ENCODE measurements at regions not wholly inside any gene's neighbourhood (a gene's known extent, or its start where the extent isn't known, plus 50 kb on each side); places are given as distances from the start of the nearest gene placed in this dataset.

DNA sequence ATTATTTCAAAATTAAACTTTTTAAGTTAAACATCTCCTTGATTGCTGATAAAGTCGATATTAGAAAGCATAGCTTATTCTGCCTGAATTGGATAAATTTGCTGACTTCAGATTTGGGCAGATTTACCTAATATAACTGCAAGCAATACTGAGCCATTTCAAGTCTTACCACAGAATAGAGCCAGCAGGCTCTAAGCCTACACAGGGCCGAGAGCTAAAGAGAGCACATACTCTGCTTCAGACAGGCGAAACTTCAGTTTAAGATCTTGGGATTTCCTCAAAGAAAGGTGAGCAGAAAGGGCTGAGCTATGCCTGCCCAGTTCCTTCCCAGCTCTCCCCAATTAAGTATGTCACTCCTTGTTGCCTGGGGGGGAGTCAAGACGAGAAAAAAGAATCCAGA, 240.6 kb upstream of the NOCT start:
- TF ChIP-seq SIN3A (IDR thresholded peaks at IDR 0.05; ENCODE audit: borderline replicate concordance, insufficient read depth, low read length) (no peak), REST (IDR thresholded peaks at IDR 0.05; ENCODE audit: insufficient read depth in 1 of 2, low read depth in 2 of 2, low read length in 2 of 2) (no peak)

All from PFSK-1 (cell line).